ENCODE measurements at regions not wholly inside any gene's neighbourhood (a gene's known extent, or its start where the extent isn't known, plus 50 kb on each side); places are given as distances from the start of the nearest gene placed in this dataset.

DNA sequence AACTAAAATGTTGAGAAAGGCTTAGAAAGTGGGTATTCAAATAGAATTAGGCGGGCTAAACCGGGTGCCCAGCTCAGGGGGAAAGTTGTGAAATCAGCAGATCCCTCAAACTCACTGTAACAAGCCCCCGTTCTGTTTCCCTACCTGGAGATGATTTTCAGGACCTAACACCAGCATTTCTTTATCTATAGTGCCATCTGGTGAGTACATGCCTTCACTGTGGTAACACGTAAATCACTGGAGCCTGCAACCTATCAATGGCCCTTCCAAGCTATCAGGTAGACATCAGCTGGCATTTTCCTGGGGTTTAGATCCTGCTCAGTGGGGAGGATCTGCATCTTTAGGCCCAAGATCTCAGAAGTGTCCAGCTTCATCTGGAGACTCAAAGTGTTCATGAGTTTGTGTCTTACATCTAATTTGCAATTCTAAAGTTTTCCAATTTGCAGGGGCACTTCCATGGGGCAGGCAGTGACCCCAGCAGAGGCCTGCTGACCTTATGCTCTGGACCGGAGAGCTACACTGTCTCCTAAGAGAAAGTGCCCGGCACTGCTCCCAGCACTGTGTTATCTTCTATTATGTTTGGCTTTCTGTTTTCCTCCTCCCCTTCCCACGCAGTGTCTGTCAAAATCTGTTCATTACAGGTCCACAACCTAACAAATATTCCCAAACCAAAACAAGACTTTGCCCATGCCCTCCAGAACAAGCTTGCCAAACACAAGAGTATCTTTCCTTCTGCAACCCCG lies 132.5 kb downstream of the LSM5 start:
- no peak overlapping the region for H2BK5ac ChIP-seq (ENCODE audit: low read depth, low read length, poor library complexity, severe bottlenecking)

DNA sequence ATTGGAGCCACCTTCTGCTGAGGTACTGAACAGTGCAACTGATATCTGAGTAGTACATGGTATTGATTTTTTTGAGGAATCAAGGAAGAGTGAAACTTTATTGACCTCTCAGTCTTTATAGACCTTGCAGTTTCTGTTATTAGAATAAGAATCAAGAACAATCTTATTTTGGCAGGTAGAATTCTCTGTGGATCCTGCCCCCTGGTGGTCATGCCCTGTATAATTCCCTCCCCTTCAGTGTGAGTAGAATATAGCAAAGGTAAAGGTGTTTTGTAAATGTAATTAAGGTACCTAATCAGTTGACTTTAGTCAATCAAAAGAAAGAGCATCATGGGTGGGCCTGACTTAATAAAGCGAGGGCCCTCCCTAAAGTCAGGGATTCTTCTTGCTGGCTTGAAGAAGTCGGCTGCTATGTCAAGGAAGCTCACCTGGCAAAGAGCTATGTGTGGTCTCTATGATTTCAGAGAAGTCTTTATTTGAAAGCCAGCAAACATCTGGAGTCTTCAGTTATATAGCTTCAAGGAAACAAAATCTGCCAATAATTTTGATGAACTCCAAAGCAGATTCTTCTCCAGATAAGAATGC lies 142.8 kb downstream of the LSM5 start:
- no peaks in the 10 kb centered on the region for H3K9me3 ChIP-seq (ENCODE audit: control insufficient read depth, low read length)
- no peak overlapping the region for H3K23ac ChIP-seq (ENCODE audit: low read length in 2 of 2)
- no peak overlapping the region for H2AK5ac ChIP-seq (ENCODE audit: low read length, severe bottlenecking)
- H2BK15ac ChIP-seq (ENCODE audit: low read depth, poor library complexity, severe bottlenecking), result no peak overlapping the region
- no peaks in the 10 kb centered on the region for H3K79me1 ChIP-seq (replicated peaks; ENCODE audit: low read length, poor library complexity, severe bottlenecking)
- 62% methylated on average over 2 of the region's 2 CpGs for WGBS
- no peak overlapping the region for H3K4me2 ChIP-seq (ENCODE audit: low read length, poor library complexity, severe bottlenecking)
- H3K4ac ChIP-seq (ENCODE audit: low read depth in 1 of 2, low read length in 2 of 2), result no peak overlapping the region
- DNase-seq, result peak; percentile 7
- H3K14ac ChIP-seq (ENCODE audit: low read length in 2 of 2), result no peak overlapping the region
- H2BK120ac ChIP-seq (ENCODE audit: low read depth, low read length), result no peak overlapping the region
- H4K91ac ChIP-seq (ENCODE audit: low read length), result no peak overlapping the region
- peaks cover 0 to 4% of the 10 kb centered on the region in 2 experiments for H3K27me3 ChIP-seq (ENCODE audit: control insufficient read depth in 1 of 2, insufficient read depth in 1 of 2, low read length in 2 of 2)
- H2AFZ ChIP-seq (ENCODE audit: low read depth, low read length), result no peak overlapping the region
- H3K36me3 ChIP-seq (ENCODE audit: control insufficient read depth in 1 of 2, insufficient read depth in 2 of 2, low read depth in 1 of 2, low read length in 2 of 2), result no peaks in the 10 kb centered on the region
- no peak overlapping the region for H2BK5ac ChIP-seq (ENCODE audit: low read depth, low read length, poor library complexity, severe bottlenecking)
- H3K4me1 ChIP-seq (ENCODE audit: control insufficient read depth, insufficient read depth, low read depth, low read length), result no peaks in the 10 kb centered on the region
- H3K27ac ChIP-seq (ENCODE audit: low read length, poor library complexity, severe bottlenecking), result no peak overlapping the region
- no peak overlapping the region for H4K8ac ChIP-seq (ENCODE audit: low read length)
- H2BK12ac ChIP-seq (ENCODE audit: low read length in 2 of 2), result no peak overlapping the region
- no peak overlapping the region for H3K9ac ChIP-seq (ENCODE audit: low read length)
- H3K18ac ChIP-seq (ENCODE audit: low read depth in 1 of 2, low read length in 2 of 2), result no peak overlapping the region
- no peak overlapping the region for H3K4me3 ChIP-seq (ENCODE audit: insufficient read depth in 1 of 2, low read depth in 1 of 2, low read length in 2 of 2)

More for the DNA sequence above, 132.5 kb downstream of the LSM5 start:
- DNase-seq, result no peak
- no peak overlapping the region for H4K91ac ChIP-seq (ENCODE audit: low read length)
- H3K4me1 ChIP-seq (ENCODE audit: control insufficient read depth, insufficient read depth, low read depth, low read length), result no peaks in the 10 kb centered on the region
- no peak overlapping the region for H3K18ac ChIP-seq (ENCODE audit: low read depth in 1 of 2, low read length in 2 of 2)
- H2BK120ac ChIP-seq (ENCODE audit: low read depth, low read length), result no peak overlapping the region
- no peaks in the 10 kb centered on the region for H3K79me1 ChIP-seq (replicated peaks; ENCODE audit: low read length, poor library complexity, severe bottlenecking)
- H3K36me3 ChIP-seq (ENCODE audit: control insufficient read depth in 1 of 2, insufficient read depth in 2 of 2, low read depth in 1 of 2, low read length in 2 of 2), result no peaks in the 10 kb centered on the region
- no peak overlapping the region for H3K9ac ChIP-seq (ENCODE audit: low read length)
- H2BK12ac ChIP-seq (ENCODE audit: low read length in 2 of 2), result no peak overlapping the region
- no peak overlapping the region for H2AFZ ChIP-seq (ENCODE audit: low read depth, low read length)
- no peaks in the 10 kb centered on the region for H3K9me3 ChIP-seq (ENCODE audit: control insufficient read depth, low read length)
- no peak overlapping the region for H3K4ac ChIP-seq (ENCODE audit: low read depth in 1 of 2, low read length in 2 of 2)
- 41% methylated on average over 7 of the region's 8 CpGs for WGBS
- H3K27me3 ChIP-seq (ENCODE audit: control insufficient read depth in 1 of 2, insufficient read depth in 1 of 2, low read length in 2 of 2), result peaks cover 29 to 44% of the 10 kb centered on the region in 2 experiments
- H2BK15ac ChIP-seq (ENCODE audit: low read depth, poor library complexity, severe bottlenecking), result no peak overlapping the region
- H3K4me2 ChIP-seq (ENCODE audit: low read length, poor library complexity, severe bottlenecking), result no peak overlapping the region
- H3K27ac ChIP-seq (ENCODE audit: low read length, poor library complexity, severe bottlenecking), result no peak overlapping the region
- no peak overlapping the region for H3K14ac ChIP-seq (ENCODE audit: low read length in 2 of 2)
- no peak overlapping the region for H3K23ac ChIP-seq (ENCODE audit: low read length in 2 of 2)
- H3K4me3 ChIP-seq (ENCODE audit: insufficient read depth in 1 of 2, low read depth in 1 of 2, low read length in 2 of 2), result no peak overlapping the region
- no peak overlapping the region for H4K8ac ChIP-seq (ENCODE audit: low read length)
- H2AK5ac ChIP-seq (ENCODE audit: low read length, severe bottlenecking), result no peak overlapping the region

DNA sequence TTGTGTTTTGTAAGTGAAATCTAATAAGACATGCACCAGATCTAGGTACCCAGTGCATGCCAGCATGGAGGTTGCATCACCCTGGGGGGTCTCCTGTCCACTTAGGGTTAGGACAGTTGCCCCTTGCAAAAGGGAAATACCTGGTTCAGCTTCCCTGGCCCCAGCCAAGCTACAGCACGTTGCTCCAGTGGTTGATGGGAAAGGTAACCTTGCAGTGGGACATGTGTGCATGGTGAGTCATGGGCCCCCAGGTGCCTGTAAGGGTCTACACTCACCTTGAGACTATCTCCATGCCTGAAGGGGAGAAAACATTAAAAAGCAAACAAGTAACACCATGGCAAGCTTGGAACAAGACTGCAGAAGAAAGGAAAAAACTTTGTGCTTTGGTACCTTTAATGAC lies 143.9 kb downstream of the LSM5 start:
- no peak overlapping the region for H3K18ac ChIP-seq (ENCODE audit: low read depth in 1 of 2, low read length in 2 of 2)
- no peak overlapping the region for H2BK120ac ChIP-seq (ENCODE audit: low read depth, low read length)
- no peak overlapping the region for H3K23ac ChIP-seq (ENCODE audit: low read length in 2 of 2)
- H3K27ac ChIP-seq (ENCODE audit: low read length, poor library complexity, severe bottlenecking), result no peak overlapping the region
- WGBS, result 7% methylated on average over 1 of the region's 1 CpG
- no peaks in the 10 kb centered on the region for H3K9me3 ChIP-seq (ENCODE audit: control insufficient read depth, low read length)
- H2BK12ac ChIP-seq (ENCODE audit: low read length in 2 of 2), result no peak overlapping the region
- no peak overlapping the region for H2AK5ac ChIP-seq (ENCODE audit: low read length, severe bottlenecking)
- no peak overlapping the region for H2AFZ ChIP-seq (ENCODE audit: low read depth, low read length)
- H3K79me1 ChIP-seq (replicated peaks; ENCODE audit: low read length, poor library complexity, severe bottlenecking), result no peaks in the 10 kb centered on the region
- no peak overlapping the region for H3K9ac ChIP-seq (ENCODE audit: low read length)
- H2BK5ac ChIP-seq (ENCODE audit: low read depth, low read length, poor library complexity, severe bottlenecking), result no peak overlapping the region
- H3K27me3 ChIP-seq (ENCODE audit: control insufficient read depth in 1 of 2, insufficient read depth in 1 of 2, low read length in 2 of 2), result peaks cover 0 to 4% of the 10 kb centered on the region in 2 experiments
- DNase-seq, result no peak
- no peaks in the 10 kb centered on the region for H3K36me3 ChIP-seq (ENCODE audit: control insufficient read depth in 1 of 2, insufficient read depth in 2 of 2, low read depth in 1 of 2, low read length in 2 of 2)
- H3K4me3 ChIP-seq (ENCODE audit: insufficient read depth in 1 of 2, low read depth in 1 of 2, low read length in 2 of 2), result no peak overlapping the region
- no peak overlapping the region for H3K4me2 ChIP-seq (ENCODE audit: low read length, poor library complexity, severe bottlenecking)
- no peak overlapping the region for H4K91ac ChIP-seq (ENCODE audit: low read length)
- H3K4ac ChIP-seq (ENCODE audit: low read depth in 1 of 2, low read length in 2 of 2), result no peak overlapping the region
- no peak overlapping the region for H2BK15ac ChIP-seq (ENCODE audit: low read depth, poor library complexity, severe bottlenecking)
- H4K8ac ChIP-seq (ENCODE audit: low read length), result no peak overlapping the region
- no peak overlapping the region for H3K14ac ChIP-seq (ENCODE audit: low read length in 2 of 2)
- no peaks in the 10 kb centered on the region for H3K4me1 ChIP-seq (ENCODE audit: control insufficient read depth, insufficient read depth, low read depth, low read length)

DNA sequence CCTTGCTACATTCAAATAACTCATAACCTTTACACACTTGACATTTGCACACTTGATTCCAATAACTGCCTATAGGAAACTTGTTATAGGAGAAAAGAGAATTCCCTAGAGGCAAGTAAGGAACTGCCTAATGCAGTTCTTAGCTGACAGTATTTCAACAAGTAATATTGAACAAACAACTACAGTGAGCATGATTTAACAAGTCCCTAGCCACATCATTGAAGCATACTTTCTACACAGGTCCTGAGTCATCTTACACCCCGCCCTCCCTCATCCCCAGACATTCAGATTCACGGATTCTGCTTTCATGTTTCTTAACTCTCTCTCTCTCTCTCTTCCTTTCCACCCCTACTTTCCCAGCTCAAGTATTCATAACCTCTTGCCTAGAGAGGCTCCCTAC lies 153.5 kb downstream of the LSM5 start:
- 47% methylated on average over 2 of the region's 2 CpGs for WGBS
- no peaks in the 10 kb centered on the region for H3K9me3 ChIP-seq (ENCODE audit: control insufficient read depth, low read length)

More for the DNA sequence above, 153.5 kb downstream of the LSM5 start:
- H3K79me1 ChIP-seq (replicated peaks; ENCODE audit: low read length, poor library complexity, severe bottlenecking), result no peaks in the 10 kb centered on the region
- no peak overlapping the region for H3K9ac ChIP-seq (ENCODE audit: low read length)
- no peak overlapping the region for H3K18ac ChIP-seq (ENCODE audit: low read depth in 1 of 2, low read length in 2 of 2)
- H3K4me1 ChIP-seq (ENCODE audit: control insufficient read depth, insufficient read depth, low read depth, low read length), result peaks cover 2% of the 10 kb centered on the region
- no peak for DNase-seq
- no peak overlapping the region for H2BK5ac ChIP-seq (ENCODE audit: low read depth, low read length, poor library complexity, severe bottlenecking)
- no peak overlapping the region for H3K27ac ChIP-seq (ENCODE audit: low read length, poor library complexity, severe bottlenecking)
- H4K91ac ChIP-seq (ENCODE audit: low read length), result no peak overlapping the region
- no peak overlapping the region for H2BK12ac ChIP-seq (ENCODE audit: low read length in 2 of 2)
- no peak overlapping the region for H2AFZ ChIP-seq (ENCODE audit: low read depth, low read length)
- no peak overlapping the region for H3K14ac ChIP-seq (ENCODE audit: low read length in 2 of 2)
- no peak overlapping the region for H2BK15ac ChIP-seq (ENCODE audit: low read depth, poor library complexity, severe bottlenecking)
- peaks cover 3 to 9% of the 10 kb centered on the region in 2 experiments for H3K27me3 ChIP-seq (ENCODE audit: control insufficient read depth in 1 of 2, insufficient read depth in 1 of 2, low read length in 2 of 2)
- no peak overlapping the region for H4K8ac ChIP-seq (ENCODE audit: low read length)
- H2BK120ac ChIP-seq (ENCODE audit: low read depth, low read length), result no peak overlapping the region
- H2AK5ac ChIP-seq (ENCODE audit: low read length, severe bottlenecking), result no peak overlapping the region
- H3K4me2 ChIP-seq (ENCODE audit: low read length, poor library complexity, severe bottlenecking), result peak overlapping the region; percentile 6
- H3K4me3 ChIP-seq (ENCODE audit: insufficient read depth in 1 of 2, low read depth in 1 of 2, low read length in 2 of 2), result no peak overlapping the region
- no peak overlapping the region for H3K23ac ChIP-seq (ENCODE audit: low read length in 2 of 2)
- H3K36me3 ChIP-seq (ENCODE audit: control insufficient read depth in 1 of 2, insufficient read depth in 2 of 2, low read depth in 1 of 2, low read length in 2 of 2), result no peaks in the 10 kb centered on the region
- no peak overlapping the region for H3K4ac ChIP-seq (ENCODE audit: low read depth in 1 of 2, low read length in 2 of 2)
